A549 (cell line): ENCODE measurements at regions not wholly inside any gene's neighbourhood (a gene's known extent, or its start where the extent isn't known, plus 50 kb on each side); places are given as distances from the start of the nearest gene placed in this dataset.

ENCODE experiments used
- ATAC-seq, 2 experiments: fragments of 200-7000 bp in 1 of 2; fragments of >200 bp in 1 of 2; cut with Nextera tagmentation in 1 of 2; cut with Tn5 transposase in 1 of 2; 3 replicates each; pipeline versions ENCODE4 v1.8.0 to v1.9.1; 2018 to 2020; ENCODE audit warnings: mild to moderate bottlenecking in 1 of 2, moderate library complexity in 1 of 2
- CTCF ChIA-PET: fragments of 300-600 bp; sonication (Branson Sonifier 250); formaldehyde crosslinking; extraction: SDS; loops from one replicate; lab custom pipeline; 2021; ENCODE audit warnings: antibody characterized with exemption, inconsistent platforms; lab: Yijun Ruan, JAX
- POLR2A ChIA-PET: fragments of 350-600 bp; formaldehyde crosslinking; extraction: SDS; loops from one replicate; lab custom pipeline; 2021; ENCODE audit warnings: antibody characterized with exemption, inconsistent platforms; lab: Yijun Ruan, JAX
- DNase-seq, 2 experiments: peaks; one replicate each; pipeline versions ENCODE4 v3.0.0 to v3.0.0-alpha.2; 2011 to 2016; ENCODE audit warnings: low read depth in 1 of 2, low spot score in 1 of 2
- FAIRE-seq: peaks from 2 replicates; lab custom pipeline; 2011; peaks lifted over from hg19 to GRCh38; lab: Jason Lieb, UNC
- H3K27ac ChIP-seq, 2 experiments: fragments of >200 bp; sonication (Bioruptor Twin); formaldehyde crosslinking; 3 replicates each; pipeline ENCODE4 v1.5.1; 2016 to 2017
- H3K4me1 ChIP-seq: fragments of >200 bp; sonication (Bioruptor Twin); formaldehyde crosslinking; 3 replicates; pipeline ENCODE4 v1.6.1; 2016
- H3K4me2 ChIP-seq: fragments of >200 bp; sonication (Bioruptor Twin); formaldehyde crosslinking; 3 replicates; pipeline ENCODE4 v1.6.1; 2016
- H3K4me3 ChIP-seq: fragments of >200 bp; sonication (Bioruptor Twin); formaldehyde crosslinking; 3 replicates; pipeline ENCODE4 v1.5.1; 2016
- H3K9me3 ChIP-seq: fragments of >200 bp; sonication (Bioruptor Twin); formaldehyde crosslinking; 3 replicates; pipeline ENCODE4 v1.6.1; 2016
- ATOH8 ChIP-seq: fragments of 250-450 bp; sonication (Bioruptor Pico); IDR thresholded peaks from 2 replicates; pipeline ENCODE4 v1.5.0; 2020; ENCODE audit warnings: low read depth, mild to moderate bottlenecking, moderate library complexity
- CEBPB ChIP-seq, 2 experiments: fragments of >200 bp in 1 of 2; sonication (Bioruptor Twin) in 1 of 2; formaldehyde crosslinking in 1 of 2; IDR thresholded peaks; 2 replicates each; pipeline ENCODE4 v1.6.1; 2012 to 2016
- E2F6 ChIP-seq: IDR thresholded peaks from 2 replicates; pipeline ENCODE4 v1.6.1; 2012; ENCODE audit warnings: low read depth, borderline replicate concordance
- EHF ChIP-seq: fragments of 250-450 bp; sonication (Bioruptor Pico); IDR thresholded peaks from 2 replicates; pipeline ENCODE4 v1.5.0; 2020; ENCODE audit warnings: mild to moderate bottlenecking
- ESRRA ChIP-seq: fragments of 150-350 bp; IDR thresholded peaks from 2 replicates; pipeline ENCODE4 v1.6.1; 2014; ENCODE audit warnings: mild to moderate bottlenecking, low read length, borderline replicate concordance
- FOSB ChIP-seq: fragments of 250-450 bp; sonication (Bioruptor Pico); IDR thresholded peaks from 2 replicates; pipeline ENCODE4 v1.5.0; 2020; ENCODE audit warnings: mild to moderate bottlenecking, moderate library complexity
- GATA3 ChIP-seq: IDR thresholded peaks from 2 replicates; pipeline ENCODE4 v1.6.1; 2012; ENCODE audit warnings: borderline replicate concordance
- HEYL ChIP-seq: fragments of 250-450 bp; sonication (Bioruptor Pico); IDR thresholded peaks from 2 replicates; pipeline ENCODE4 v1.8.0; 2021; ENCODE audit warnings: mild to moderate bottlenecking, moderate library complexity
- HOXA7 ChIP-seq: fragments of 250-450 bp; sonication (Bioruptor Pico); IDR thresholded peaks from 2 replicates; pipeline ENCODE4 v1.5.0; 2020; ENCODE audit warnings: mild to moderate bottlenecking, moderate library complexity
- HOXB13 ChIP-seq: fragments of 250-450 bp; sonication (Bioruptor Pico); IDR thresholded peaks from 2 replicates; pipeline ENCODE4 v1.5.0; 2020; ENCODE audit warnings: low read depth, mild to moderate bottlenecking, moderate library complexity
- KDM5A ChIP-seq: fragments of 200-600 bp; sonication (generic); IDR thresholded peaks from 2 replicates; pipeline ENCODE4 v1.6.1; 2016; ENCODE audit warnings: antibody characterized with exemption, mild to moderate bottlenecking
- MAZ ChIP-seq: fragments of 150-350 bp; IDR thresholded peaks from 2 replicates; pipeline ENCODE4 v1.6.1; 2014; ENCODE audit warnings: antibody characterized with exemption, low read depth, low read length, borderline replicate concordance
- MYC ChIP-seq: IDR thresholded peaks from 2 replicates; pipeline ENCODE4 v1.6.1; 2012; ENCODE audit warnings: mild to moderate bottlenecking, inconsistent platforms, low read length, improper control_type of control experiment, borderline replicate concordance
- NFE2L2 ChIP-seq: fragments of 150-350 bp; conservative IDR thresholded peaks from 2 replicates; pipeline ENCODE4 v1.6.1; 2014; ENCODE audit warnings: low read length
- POLR2AphosphoS2 ChIP-seq: conservative IDR thresholded peaks from 2 replicates; pipeline ENCODE4 v1.6.1; 2012; ENCODE audit warnings: low read length, improper control_type of control experiment, inconsistent platforms
- RCOR1 ChIP-seq: fragments of 150-350 bp; IDR thresholded peaks from 2 replicates; pipeline ENCODE4 v1.6.1; 2014; ENCODE audit warnings: antibody characterized with exemption, low read length, low read depth
- SREBF2 ChIP-seq: fragments of 450-650 bp; IDR thresholded peaks from 2 replicates; pipeline ENCODE4 v1.6.1; 2014; ENCODE audit warnings: mild to moderate bottlenecking, moderate library complexity
- USF2 ChIP-seq: fragments of 450-650 bp; IDR thresholded peaks from 2 replicates; pipeline ENCODE4 v1.6.1; 2014; ENCODE audit warnings: antibody characterized with exemption
- ZC3H11A ChIP-seq: fragments of 450-650 bp; IDR thresholded peaks from 2 replicates; pipeline ENCODE4 v1.6.1; 2014; ENCODE audit warnings: antibody characterized with exemption, mild to moderate bottlenecking
- ZFP36 ChIP-seq: fragments of 450-650 bp; IDR thresholded peaks from 2 replicates; pipeline ENCODE4 v1.6.1; 2014; ENCODE audit warnings: borderline replicate concordance; ENCODE audit not compliant: partially characterized antibody
- WGBS: methylation state at CpG from one replicate; pipeline ENCODE4 v1.1.6; 2017; ENCODE audit errors: missing lambda C conversion rate; 5-methylcytosine and 5-hydroxymethylcytosine counted together
- TF ChIP-seq, protein P1 (sequence below): fragments of 250-450 bp; sonication (Bioruptor Pico); IDR thresholded peaks from 2 replicates; pipeline ENCODE4 v1.5.0; 2021; ENCODE audit warnings: mild to moderate bottlenecking, moderate library complexity, borderline replicate concordance
- TF ChIP-seq, protein P2 (sequence below): fragments of >200 bp; sonication (Bioruptor Twin); formaldehyde crosslinking; IDR thresholded peaks from 2 replicates; pipeline ENCODE4 v1.6.1; 2016

- DNase-seq = no peak
- no peak for ATAC-seq
- no peaks in the 10 kb centered on the region for H3K9me3 ChIP-seq
- H3K4me3 ChIP-seq = no peak overlapping the region
- no peak for FAIRE-seq
- WGBS = 36% methylated on average over 4 of the region's 4 CpGs
- no peak for TF ChIP-seq MAZ
- no peak for TF ChIP-seq HEYL (CRISPR knock-in tag)
- TF ChIP-seq ZC3H11A = no peak
- TF ChIP-seq FOSB (CRISPR knock-in tag) = no peak
- no peak for TF ChIP-seq NFE2L2
- no peak for TF ChIP-seq KDM5A
- no peak for TF ChIP-seq E2F6
- no peak for TF ChIP-seq POLR2AphosphoS2
- no peak for TF ChIP-seq GATA3
- no peak for TF ChIP-seq RCOR1
- CTCF ChIA-PET = interaction anchor here (1.2 kb wide), 1 partner anchor 27 kb away, joined by 5 read pairs; no protein-coding TSS in a partner anchor
- no peak overlapping the region for H3K4me2 ChIP-seq
- POLR2A ChIA-PET = no interaction called here
- H3K4me1 ChIP-seq = 0 out of 3 replicates have a peak, but pooled peaks cover 5% of the 10 kb centered on the region
- no peak overlapping the region for H3K27ac ChIP-seq
Observed at GRCh38 chr2:222050981-222051380, 247.8 kb downstream of the PAX3 start.

DNA sequence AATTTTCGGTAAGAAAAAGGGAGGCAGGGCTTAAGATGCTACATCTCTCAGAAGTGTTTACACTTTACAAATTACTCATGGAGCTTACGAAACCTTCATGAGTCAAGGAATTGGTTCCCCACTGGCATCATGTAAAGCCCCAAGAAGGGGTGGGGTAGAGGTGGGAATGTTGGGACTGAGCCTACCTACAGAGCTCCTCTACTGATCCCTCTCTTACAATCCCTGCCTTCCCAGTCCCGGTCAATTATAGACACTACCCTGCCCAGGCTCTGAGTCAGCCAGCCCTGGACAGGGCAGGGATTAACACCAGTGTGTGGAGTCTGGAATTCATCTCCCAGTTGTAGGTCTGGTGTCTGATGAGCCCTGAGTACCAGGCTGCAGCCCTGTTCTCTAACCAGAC lies 248.9 kb downstream of the PAX3 start:
- no peak for FAIRE-seq
- Histone ChIP-seq H3K4me2 (peak overlapping the region; percentile 4; the same call in 1 of the 3 replicates), H3K27ac (no peak overlapping the region), H3K4me1 (0 out of 3 replicates have a peak, but pooled peaks cover 5% of the 10 kb centered on the region), H3K9me3 (no peaks in the 10 kb centered on the region), H3K4me3 (no peak overlapping the region)
- POLR2A ChIA-PET = no interaction called here
- peak; percentile 59 to 65 for ATAC-seq
- CTCF ChIA-PET = interaction anchor here (1.2 kb wide), 1 partner anchor 26 kb away, joined by 5 read pairs; no protein-coding TSS in a partner anchor
- TF ChIP-seq SREBF2 (no peak), USF2 (no peak)
- WGBS = 4% methylated on average over 3 of the region's 3 CpGs
- DNase-seq = peak in 1 of 2 experiments; percentile 11

DNA sequence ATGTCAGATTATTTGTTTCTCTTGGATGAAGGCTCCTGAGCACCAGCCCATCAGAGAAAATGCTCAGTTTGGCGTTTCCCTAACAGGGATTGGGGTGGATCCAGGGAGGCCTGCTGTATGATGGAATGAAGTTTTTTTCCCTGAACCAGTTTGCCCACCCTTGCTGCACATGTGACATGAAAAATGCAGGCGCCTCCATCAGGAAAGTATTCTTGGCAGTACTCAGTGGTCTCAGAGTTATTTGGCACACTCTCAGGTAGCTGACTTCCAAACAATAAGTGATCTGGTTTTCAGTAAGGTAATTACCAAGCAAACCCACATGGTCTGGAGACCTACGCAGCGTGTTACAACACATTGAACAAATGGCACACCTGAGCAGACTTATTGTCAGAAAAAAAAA lies 254.9 kb downstream of the PAX3 start:
- no peaks in the 10 kb centered on the region for H3K4me1 ChIP-seq
- no peak for ATAC-seq
- TF ChIP-seq ATOH8 (no peak), ESRRA (no peak)
- TF ChIP-seq, all 56 proteins: peak for 0
- FAIRE-seq (no peak), DNase-seq (no peak)
- H3K27ac ChIP-seq = no peak overlapping the region
- H3K4me2 ChIP-seq = no peak overlapping the region
- 43% methylated on average over 4 of the region's 4 CpGs for WGBS
- H3K9me3 ChIP-seq = no peaks in the 10 kb centered on the region
- POLR2A ChIA-PET = no interaction called here
- CTCF ChIA-PET = interaction anchor here (3.5 kb wide), 1 partner anchor 19 kb away, joined by 13 read pairs; no protein-coding TSS in a partner anchor
- H3K4me3 ChIP-seq = no peak overlapping the region

- WGBS = 15% methylated on average over 4 of the region's 4 CpGs
Observed at GRCh38 chr2:222042666-222043065, 256.1 kb downstream of the PAX3 start.

More at GRCh38 chr2:222042666-222043065, 256.1 kb downstream of the PAX3 start:
- Histone ChIP-seq H3K4me1 (no peaks in the 10 kb centered on the region), H3K4me2 (no peak overlapping the region), H3K9me3 (no peaks in the 10 kb centered on the region), H3K27ac (no peak overlapping the region), H3K4me3 (no peak overlapping the region)
- ATAC-seq (no peak), FAIRE-seq (no peak), DNase-seq (no peak)
- TF ChIP-seq CEBPB (IDR thresholded peaks at IDR 0.05) (no peak), ZFP36 (no peak), HOXA7 (CRISPR knock-in tag) (no peak), HOXB13 (no peak), EHF (CRISPR knock-in tag) (no peak), NFE2L2 (no peak), MYC (no peak), GATA3 (no peak)
- TF ChIP-seq, protein P1, sequence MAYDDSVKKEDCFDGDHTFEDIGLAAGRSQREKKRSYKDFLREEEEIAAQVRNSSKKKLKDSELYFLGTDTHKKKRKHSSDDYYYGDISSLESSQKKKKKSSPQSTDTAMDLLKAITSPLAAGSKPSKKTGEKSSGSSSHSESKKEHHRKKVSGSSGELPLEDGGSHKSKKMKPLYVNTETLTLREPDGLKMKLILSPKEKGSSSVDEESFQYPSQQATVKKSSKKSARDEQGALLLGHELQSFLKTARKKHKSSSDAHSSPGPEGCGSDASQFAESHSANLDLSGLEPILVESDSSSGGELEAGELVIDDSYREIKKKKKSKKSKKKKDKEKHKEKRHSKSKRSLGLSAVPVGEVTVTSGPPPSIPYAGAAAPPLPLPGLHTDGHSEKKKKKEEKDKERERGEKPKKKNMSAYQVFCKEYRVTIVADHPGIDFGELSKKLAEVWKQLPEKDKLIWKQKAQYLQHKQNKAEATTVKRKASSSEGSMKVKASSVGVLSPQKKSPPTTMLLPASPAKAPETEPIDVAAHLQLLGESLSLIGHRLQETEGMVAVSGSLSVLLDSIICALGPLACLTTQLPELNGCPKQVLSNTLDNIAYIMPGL = no peak
- TF ChIP-seq, protein P2, sequence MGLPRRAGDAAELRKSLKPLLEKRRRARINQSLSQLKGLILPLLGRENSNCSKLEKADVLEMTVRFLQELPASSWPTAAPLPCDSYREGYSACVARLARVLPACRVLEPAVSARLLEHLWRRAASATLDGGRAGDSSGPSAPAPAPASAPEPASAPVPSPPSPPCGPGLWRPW = no peak
- CTCF ChIA-PET = interaction anchor here (0.6 to 3.5 kb wide), 3 partner anchors 11 to 832 kb away, joined by 3 to 13 read pairs (median 3); no protein-coding TSS in a partner anchor
- POLR2A ChIA-PET = no interaction called here
